ENCODE measurements at regions not wholly inside any gene's neighbourhood (a gene's known extent, or its start where the extent isn't known, plus 50 kb on each side); places are given as distances from the start of the nearest gene placed in this dataset.

- DNase-seq (ENCODE audit: low read depth): no peak
These were observed 207.6 kb upstream of the SLC10A2 start for GRCh38 chr13:103273825-103274224.

- DNase-seq (ENCODE audit: low read depth): no peak
These were observed 206.6 kb upstream of the SLC10A2 start for GRCh38 chr13:103272770-103273169.

GRCh38 chr13:103263448-103263847 lies 197.2 kb upstream of the SLC10A2 start:
- no peak for DNase-seq (ENCODE audit: low read depth)

GRCh38 chr13:103255587-103256301 lies 189.5 kb upstream of the SLC10A2 start:
- DNase-seq (ENCODE audit: low read depth): no peak

- DNase-seq (ENCODE audit: low read depth): no peak
These were observed 183.9 kb upstream of the SLC10A2 start for GRCh38 chr13:103250071-103250470.

GRCh38 chr13:103246581-103247200 lies 180.5 kb upstream of the SLC10A2 start:
- DNase-seq (ENCODE audit: low read depth): no peak

GRCh38 chr13:103243495-103243894 lies 177.3 kb upstream of the SLC10A2 start:
- no peak for DNase-seq (ENCODE audit: low read depth)

- DNase-seq (ENCODE audit: low read depth): no peak
These were observed 172.2 kb upstream of the SLC10A2 start for GRCh38 chr13:103238441-103238840.

GRCh38 chr13:103236213-103236612 lies 170.0 kb upstream of the SLC10A2 start:
- no peak for DNase-seq (ENCODE audit: low read depth)

GRCh38 chr13:103229674-103230073 lies 163.5 kb upstream of the SLC10A2 start:
- no peak for DNase-seq (ENCODE audit: low read depth)

- no peak for DNase-seq (ENCODE audit: low read depth)
These were observed 158.6 kb upstream of the SLC10A2 start for GRCh38 chr13:103224804-103225203.

- DNase-seq (ENCODE audit: low read depth): no peak
These were observed 156.5 kb upstream of the SLC10A2 start for GRCh38 chr13:103222683-103223082.

- no peak for DNase-seq (ENCODE audit: low read depth)
These were observed 152.0 kb upstream of the SLC10A2 start for GRCh38 chr13:103218253-103218652.

GRCh38 chr13:103213152-103213551 lies 146.9 kb upstream of the SLC10A2 start:
- DNase-seq (ENCODE audit: low read depth): no peak

- no peak for DNase-seq (ENCODE audit: low read depth)
These were observed 144.1 kb upstream of the SLC10A2 start for GRCh38 chr13:103210348-103210747.

GRCh38 chr13:103203735-103204330 lies 137.6 kb upstream of the SLC10A2 start:
- DNase-seq (ENCODE audit: low read depth): no peak

- DNase-seq (ENCODE audit: low read depth): no peak
These were observed 134.1 kb upstream of the SLC10A2 start for GRCh38 chr13:103200118-103200885.

GRCh38 chr13:103199380-103200088 lies 133.3 kb upstream of the SLC10A2 start:
- no peak for DNase-seq (ENCODE audit: low read depth)

- no peak for DNase-seq (ENCODE audit: low read depth)
These were observed 130.1 kb upstream of the SLC10A2 start for GRCh38 chr13:103196356-103196755.

- no peak for DNase-seq (ENCODE audit: low read depth)
These were observed 129.5 kb upstream of the SLC10A2 start for GRCh38 chr13:103195762-103196161.

GRCh38 chr13:103194871-103195270 lies 128.7 kb upstream of the SLC10A2 start:
- DNase-seq (ENCODE audit: low read depth): no peak

GRCh38 chr13:103192511-103193135 lies 126.4 kb upstream of the SLC10A2 start:
- no peak for DNase-seq (ENCODE audit: low read depth)
